ENCODE measurements at regions not wholly inside any gene's neighbourhood (a gene's known extent, or its start where the extent isn't known, plus 50 kb on each side); places are given as distances from the start of the nearest gene placed in this dataset.
"Not testable (repeated sequence)": the region's sequence is repeated elsewhere in the genome, so short reads cannot be mapped to it uniquely, and the experiment has no call there.

DNA sequence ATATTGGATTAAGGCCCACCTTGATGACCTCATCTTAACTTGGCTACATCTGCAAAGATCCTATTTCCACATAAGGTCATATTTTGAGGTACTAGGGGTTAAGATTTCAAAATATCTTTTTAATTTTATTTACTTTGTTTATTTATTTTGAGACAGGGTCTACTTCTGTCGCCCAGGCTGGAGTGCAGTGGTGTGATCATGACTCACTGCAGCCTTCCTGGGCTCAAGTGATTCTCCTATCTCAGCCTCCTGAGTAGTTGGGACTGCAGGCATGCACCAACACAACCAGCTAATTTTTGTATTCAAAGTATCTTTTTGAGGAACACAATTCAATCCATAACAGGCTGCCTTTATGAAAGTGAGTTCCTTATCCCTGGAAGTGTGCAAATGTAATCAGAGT lies 212.3 kb downstream of the PALM2AKAP2 start:
- H3K4me1 ChIP-seq: no peaks in the 10 kb centered on the region
- DNase-seq (no peak), ATAC-seq (no peak)
- H3K4me3 ChIP-seq: no peak overlapping the region
- intact Hi-C loops (cut with DNase I): no loop called here
- H3K36me3 ChIP-seq: no peaks in the 10 kb centered on the region
- H3K9me3 ChIP-seq: peaks cover 0 to 7% of the 10 kb centered on the region in 2 donors
- H3K27me3 ChIP-seq: no peaks in the 10 kb centered on the region
- TF ChIP-seq, protein P1, sequence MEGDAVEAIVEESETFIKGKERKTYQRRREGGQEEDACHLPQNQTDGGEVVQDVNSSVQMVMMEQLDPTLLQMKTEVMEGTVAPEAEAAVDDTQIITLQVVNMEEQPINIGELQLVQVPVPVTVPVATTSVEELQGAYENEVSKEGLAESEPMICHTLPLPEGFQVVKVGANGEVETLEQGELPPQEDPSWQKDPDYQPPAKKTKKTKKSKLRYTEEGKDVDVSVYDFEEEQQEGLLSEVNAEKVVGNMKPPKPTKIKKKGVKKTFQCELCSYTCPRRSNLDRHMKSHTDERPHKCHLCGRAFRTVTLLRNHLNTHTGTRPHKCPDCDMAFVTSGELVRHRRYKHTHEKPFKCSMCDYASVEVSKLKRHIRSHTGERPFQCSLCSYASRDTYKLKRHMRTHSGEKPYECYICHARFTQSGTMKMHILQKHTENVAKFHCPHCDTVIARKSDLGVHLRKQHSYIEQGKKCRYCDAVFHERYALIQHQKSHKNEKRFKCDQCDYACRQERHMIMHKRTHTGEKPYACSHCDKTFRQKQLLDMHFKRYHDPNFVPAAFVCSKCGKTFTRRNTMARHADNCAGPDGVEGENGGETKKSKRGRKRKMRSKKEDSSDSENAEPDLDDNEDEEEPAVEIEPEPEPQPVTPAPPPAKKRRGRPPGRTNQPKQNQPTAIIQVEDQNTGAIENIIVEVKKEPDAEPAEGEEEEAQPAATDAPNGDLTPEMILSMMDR (IDR thresholded peaks at IDR 0.05): no peak
- H3K27ac ChIP-seq: no peak overlapping the region

DNA sequence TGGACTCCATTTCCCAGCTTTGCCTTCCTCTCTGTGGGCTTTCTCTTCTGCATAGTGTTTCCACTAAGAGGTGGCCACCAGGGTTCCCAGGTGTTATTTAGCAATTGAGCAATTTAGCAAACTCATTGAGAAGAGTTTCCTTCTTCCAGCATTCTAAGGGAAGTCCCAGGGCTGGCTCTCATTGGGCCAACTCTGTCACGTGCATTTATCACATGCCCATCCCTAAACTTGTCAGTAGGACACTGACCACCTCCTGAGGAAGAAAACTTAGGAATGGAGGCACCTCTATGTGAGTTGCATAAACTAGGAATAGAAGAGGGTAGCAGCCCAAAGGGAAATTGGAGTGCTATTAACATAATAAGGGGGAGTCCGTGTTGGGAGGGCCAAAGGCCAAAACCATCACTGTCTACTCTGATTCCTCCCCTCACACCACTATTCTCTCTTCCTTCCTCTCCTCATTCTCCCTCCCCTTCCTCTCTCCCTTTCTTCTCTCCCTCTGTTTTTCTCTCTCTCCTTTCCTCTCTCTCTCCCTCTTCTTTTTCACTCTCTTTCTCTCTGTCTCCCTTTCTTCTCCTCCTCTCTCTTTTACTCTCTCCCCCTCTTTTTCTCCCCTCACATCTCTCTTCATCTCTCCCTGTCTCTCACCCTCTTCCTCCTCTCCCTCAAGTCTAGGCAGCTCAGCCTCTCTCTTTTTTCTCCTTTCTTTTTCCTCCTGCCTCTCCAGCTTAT lies 213.4 kb downstream of the PALM2AKAP2 start:
- TF ChIP-seq, protein P1 (IDR thresholded peaks at IDR 0.05): no peak
- Histone ChIP-seq H3K4me3 (no peak overlapping the region), H3K9me3 (peaks cover 0 to 3% of the 10 kb centered on the region in 2 donors), H3K4me1 (no peaks in the 10 kb centered on the region), H3K27me3 (no peaks in the 10 kb centered on the region), H3K27ac (no peak overlapping the region), H3K36me3 (no peaks in the 10 kb centered on the region)
- no peak for DNase-seq
- no peak for ATAC-seq
- intact Hi-C loops (cut with DNase I): no loop called here

DNA sequence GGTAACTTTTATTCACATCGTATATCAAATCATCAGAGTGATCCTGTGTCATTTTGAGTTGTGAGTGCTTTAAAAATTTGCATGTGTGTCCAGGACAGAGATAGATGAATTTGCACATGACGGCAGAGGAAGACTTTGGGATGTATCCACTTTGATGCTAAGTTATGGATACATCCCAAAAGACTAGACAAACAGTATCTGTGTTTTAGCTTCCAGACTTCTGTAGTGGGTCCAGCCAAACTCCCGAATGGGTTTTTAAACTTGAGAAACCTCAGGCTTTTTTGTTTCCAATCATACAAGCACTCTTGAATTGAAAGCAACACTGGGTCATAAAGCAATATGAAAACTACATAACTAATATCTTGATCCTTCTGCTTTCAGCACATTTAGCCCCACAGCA lies 213.8 kb downstream of the C9orf152 start:
- no peak for DNase-seq
- no peaks in the 10 kb centered on the region for H3K27me3 ChIP-seq
- no peaks in the 10 kb centered on the region for H3K4me1 ChIP-seq
- TF ChIP-seq, protein P1 (IDR thresholded peaks at IDR 0.05): no peak
- intact Hi-C loops (cut with DNase I): no loop called here
- H3K27ac ChIP-seq: no peak overlapping the region
- no peak for ATAC-seq
- no peaks in the 10 kb centered on the region for H3K36me3 ChIP-seq
- no peak overlapping the region for H3K4me3 ChIP-seq
- H3K9me3 ChIP-seq: no peaks in the 10 kb centered on the region

DNA sequence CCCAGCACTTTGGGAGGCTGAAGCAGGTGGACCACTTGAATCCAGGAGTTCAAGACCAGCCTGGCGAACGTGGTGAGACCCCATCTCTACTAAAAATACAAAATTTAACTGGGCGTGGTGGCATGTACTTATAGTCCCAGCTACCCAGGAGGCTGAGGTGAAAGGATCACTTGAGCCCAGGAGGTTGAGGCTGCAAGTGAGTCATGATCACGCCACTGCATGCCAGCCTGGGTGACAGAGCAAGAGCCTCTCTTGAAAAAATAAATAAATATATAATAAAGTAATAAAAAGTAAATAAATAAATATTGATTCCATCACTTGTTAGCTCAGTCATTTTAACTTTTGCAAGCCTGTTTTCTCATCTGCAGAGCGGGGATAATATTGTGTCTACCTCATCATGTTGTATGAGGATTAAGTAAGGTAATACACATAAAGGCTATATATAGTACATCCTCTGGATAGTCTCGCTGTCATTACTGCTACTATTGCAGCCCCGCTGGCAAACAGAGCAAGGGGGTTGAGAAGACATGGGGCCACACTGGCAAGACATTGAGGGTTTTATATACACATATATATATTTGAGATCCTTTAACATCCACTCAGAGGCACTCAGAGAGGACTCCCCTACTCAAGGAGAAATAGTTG lies 210.9 kb downstream of the C9orf152 start:
- intact Hi-C loops (cut with DNase I): no loop called here
- DNase-seq (no peak), ATAC-seq (no peak)
- Histone ChIP-seq H3K4me1 (no peaks in the 10 kb centered on the region), H3K27ac (peak overlapping the region in 1 of 2 donors; percentile 34), H3K36me3 (no peaks in the 10 kb centered on the region), H3K4me3 (no peak overlapping the region), H3K27me3 (no peaks in the 10 kb centered on the region), H3K9me3 (peaks cover 0 to 2% of the 10 kb centered on the region in 2 donors)
- TF ChIP-seq, protein P1 (IDR thresholded peaks at IDR 0.05): no peak

DNA sequence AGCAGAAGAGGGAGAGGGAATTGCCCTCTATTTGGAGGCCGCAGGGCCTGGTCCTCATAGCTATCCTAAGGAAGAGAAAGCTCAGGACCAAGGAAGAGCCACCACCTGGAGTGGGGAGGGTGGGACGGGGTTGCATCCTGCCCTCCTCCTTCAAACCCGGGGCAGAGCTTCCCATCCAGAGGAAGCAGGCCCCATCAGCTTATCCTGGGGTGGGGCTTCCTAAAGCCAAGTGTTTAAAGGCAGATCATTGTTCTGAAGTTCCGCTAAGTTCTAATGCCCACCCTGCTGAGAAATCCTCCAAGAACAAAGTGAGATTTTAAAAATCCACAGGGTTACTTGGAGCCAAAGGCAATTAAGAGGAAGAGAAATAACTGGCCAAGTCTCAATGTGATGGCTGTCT lies 210.3 kb downstream of the C9orf152 start:
- DNase-seq (no peak), ATAC-seq (no peak)
- Histone ChIP-seq H3K36me3 (no peaks in the 10 kb centered on the region), H3K4me3 (no peak overlapping the region), H3K9me3 (peaks cover 0 to 2% of the 10 kb centered on the region in 2 donors), H3K27ac (peak overlapping the region in 1 of 2 donors; percentile 34), H3K4me1 (no peaks in the 10 kb centered on the region), H3K27me3 (no peaks in the 10 kb centered on the region)
- TF ChIP-seq, protein P1 (IDR thresholded peaks at IDR 0.05): no peak
- intact Hi-C loops (cut with DNase I): no loop called here

DNA sequence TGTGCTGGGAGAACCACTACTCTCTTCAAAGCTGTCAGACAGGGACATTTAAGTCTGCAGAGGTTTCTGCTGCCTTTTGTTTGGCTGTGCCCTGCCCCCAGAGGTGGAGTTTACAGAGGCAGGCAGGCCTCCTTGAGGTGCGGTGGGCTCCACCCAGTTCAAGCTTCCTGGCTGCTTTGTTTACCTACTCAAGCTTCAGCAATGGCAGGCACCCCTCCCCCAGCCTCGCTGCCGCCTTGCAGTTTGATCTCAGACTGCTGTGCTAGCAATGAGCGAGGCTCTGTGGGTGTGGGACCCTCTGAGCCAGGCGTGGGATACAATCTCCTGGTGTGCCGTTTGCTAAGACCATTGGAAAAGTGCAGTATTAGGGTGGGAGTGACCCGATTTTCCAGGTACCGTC lies 202.4 kb downstream of the C9orf152 start:
- H3K4me3 ChIP-seq; H3K9me3 ChIP-seq; H3K36me3 ChIP-seq; DNase-seq; H3K4me1 ChIP-seq; H3K27ac ChIP-seq; intact Hi-C loops (cut with DNase I); ATAC-seq; H3K27me3 ChIP-seq: not testable (repeated sequence)

All from left lung (tissue), 4 donors.